HG03060 (cell line): ENCODE measurements at regions not wholly inside any gene's neighbourhood (a gene's known extent, or its start where the extent isn't known, plus 50 kb on each side); places are given as distances from the start of the nearest gene placed in this dataset.

Experiments
- ATAC-seq: cut with Tn5 transposase; IDR thresholded peaks from one replicate; pipeline ENCODE4 v1.9.1; 2021; ENCODE audit warnings: low read depth, moderate number of reproducible peaks; ENCODE audit not compliant: unreplicated experiment

GRCh38 chr14:89635615-89636014, 218.6 kb upstream of the FOXN3 start:
- no peak for ATAC-seq

DNA sequence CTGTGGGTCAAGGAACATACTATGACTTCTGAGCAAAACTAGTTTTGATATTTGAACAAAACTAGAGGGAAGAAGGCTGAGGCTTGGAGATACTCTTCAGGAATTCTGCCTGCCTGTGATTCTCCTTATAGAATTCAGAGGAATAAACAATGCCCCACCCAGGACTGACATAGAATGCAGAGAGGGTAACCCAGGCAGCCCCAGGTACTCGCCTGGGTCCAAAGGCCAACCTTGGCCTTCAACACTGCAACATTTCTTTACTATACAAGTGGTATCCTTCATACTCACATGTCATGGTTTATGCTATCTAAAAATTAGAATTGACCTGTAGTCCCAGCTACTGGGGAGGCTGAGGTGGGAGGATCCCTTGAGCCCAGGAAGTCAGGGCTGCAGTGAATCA, 217.0 kb upstream of the FOXN3 start:
- ATAC-seq: no peak

DNA sequence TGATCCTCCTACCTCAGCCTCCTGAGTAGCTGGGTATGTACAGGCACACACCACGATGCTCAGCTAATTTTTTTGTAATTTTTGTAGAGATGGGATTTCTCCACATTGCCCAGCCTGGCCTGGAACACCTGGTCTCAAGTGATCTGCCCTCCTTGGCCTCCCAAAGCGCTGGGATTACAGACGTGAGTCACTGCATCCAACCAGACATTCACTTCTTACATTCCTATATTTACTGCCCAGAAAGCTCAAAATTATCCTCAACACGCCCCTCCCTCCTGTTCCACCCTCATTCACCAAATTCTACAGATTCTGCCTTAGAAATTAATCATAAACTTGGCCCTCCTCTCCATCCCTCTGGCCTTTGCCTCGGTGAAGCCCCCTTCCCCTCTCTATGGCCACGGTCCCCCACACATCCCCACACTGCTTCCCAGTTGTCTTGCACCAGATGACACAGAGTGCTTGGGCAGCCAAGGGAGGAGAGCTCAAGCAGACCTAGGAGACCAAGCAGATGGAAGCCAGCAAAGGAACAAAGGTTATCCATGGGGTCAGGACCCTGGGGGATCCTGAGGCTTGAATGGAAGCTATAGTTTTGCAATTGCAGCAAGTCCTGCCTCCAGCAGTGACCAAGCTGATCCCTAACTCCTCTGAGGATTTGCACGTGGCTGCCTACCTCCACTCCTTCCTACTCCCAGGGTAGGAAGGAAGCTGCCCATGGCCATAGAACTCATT, 213.2 kb upstream of the FOXN3 start:
- no peak for ATAC-seq

- no peak for ATAC-seq
Observed at GRCh38 chr14:89629383-89629782, 212.3 kb upstream of the FOXN3 start.

DNA sequence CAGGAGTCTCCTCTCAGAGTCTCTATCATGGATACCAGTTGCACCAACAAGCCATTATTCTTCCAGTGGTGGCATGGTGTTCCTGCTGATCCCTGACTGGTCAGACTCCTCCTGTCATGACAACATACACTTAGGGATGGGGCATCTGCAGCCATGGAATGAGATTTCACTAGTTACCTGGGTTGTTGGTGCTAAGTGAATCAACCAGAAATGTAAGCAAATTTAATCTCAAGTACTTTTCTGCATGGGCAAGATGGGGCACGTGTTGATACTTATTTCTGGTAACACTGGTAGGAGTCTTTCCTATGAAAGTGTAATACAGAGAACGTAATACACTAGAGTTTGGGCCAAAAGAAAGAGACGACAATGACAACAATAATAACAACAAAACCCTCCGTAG, 211.5 kb upstream of the FOXN3 start:
- ATAC-seq: no peak

DNA sequence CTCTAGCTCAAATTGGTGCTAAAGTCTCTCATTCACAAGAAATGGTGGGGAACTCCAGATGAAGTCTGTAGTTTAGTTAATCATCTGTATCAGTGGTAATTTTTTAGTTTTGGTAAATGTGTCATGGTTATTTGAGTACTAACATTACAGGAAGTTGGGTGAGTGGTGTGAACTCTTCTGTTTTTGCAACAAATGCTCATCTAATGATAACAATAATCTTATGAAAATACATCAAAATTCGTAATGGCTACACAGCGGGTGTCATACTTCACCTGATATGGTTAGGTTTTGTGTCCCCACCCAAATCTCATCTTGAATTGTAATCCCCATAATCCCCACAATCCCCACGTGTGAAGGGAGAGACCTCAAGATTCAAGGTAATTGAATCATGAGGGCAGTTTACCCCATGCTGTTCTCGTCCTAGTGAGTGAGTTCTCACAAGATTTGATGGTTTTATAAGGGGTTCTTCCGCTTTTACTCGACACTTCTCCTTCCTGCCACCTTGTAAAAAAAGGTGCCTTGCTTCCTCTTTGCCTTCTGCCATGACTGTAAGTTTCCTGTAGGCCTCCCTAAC, 209.3 kb upstream of the FOXN3 start:
- no peak for ATAC-seq

- ATAC-seq: no peak
Observed at GRCh38 chr14:89625731-89626232, 208.7 kb upstream of the FOXN3 start.

- no peak for ATAC-seq
Observed at GRCh38 chr14:89625244-89625713, 208.2 kb upstream of the FOXN3 start.

DNA sequence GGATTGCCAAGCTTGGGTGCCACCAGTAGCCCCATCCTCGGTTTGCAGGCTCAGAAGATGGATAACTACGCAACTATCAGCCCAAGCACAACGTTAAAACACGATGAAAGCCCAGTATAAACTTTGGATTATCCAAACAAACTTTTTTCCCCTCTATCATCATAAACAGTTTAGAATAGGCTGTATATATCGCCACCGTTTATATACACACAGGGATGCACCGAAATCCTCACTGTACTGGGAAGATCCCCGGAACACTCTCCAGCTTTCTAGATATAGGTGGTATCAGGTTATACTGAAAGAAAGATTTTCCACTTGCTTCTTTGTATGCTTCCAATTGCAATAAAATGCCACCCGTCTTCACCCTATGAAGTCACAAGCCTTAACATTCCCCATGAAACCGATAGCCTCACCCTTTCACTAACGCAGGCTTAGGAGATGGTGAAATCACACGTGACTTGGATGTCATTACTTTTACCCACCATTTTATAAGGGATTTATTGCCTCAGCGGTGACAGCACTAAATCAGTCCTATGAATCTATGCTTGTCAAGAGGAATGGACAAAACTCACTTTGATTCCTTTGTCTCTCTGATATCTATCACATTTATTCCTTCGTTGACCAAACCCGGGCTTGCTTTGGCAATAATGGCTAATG, 207.6 kb upstream of the FOXN3 start:
- ATAC-seq: no peak

DNA sequence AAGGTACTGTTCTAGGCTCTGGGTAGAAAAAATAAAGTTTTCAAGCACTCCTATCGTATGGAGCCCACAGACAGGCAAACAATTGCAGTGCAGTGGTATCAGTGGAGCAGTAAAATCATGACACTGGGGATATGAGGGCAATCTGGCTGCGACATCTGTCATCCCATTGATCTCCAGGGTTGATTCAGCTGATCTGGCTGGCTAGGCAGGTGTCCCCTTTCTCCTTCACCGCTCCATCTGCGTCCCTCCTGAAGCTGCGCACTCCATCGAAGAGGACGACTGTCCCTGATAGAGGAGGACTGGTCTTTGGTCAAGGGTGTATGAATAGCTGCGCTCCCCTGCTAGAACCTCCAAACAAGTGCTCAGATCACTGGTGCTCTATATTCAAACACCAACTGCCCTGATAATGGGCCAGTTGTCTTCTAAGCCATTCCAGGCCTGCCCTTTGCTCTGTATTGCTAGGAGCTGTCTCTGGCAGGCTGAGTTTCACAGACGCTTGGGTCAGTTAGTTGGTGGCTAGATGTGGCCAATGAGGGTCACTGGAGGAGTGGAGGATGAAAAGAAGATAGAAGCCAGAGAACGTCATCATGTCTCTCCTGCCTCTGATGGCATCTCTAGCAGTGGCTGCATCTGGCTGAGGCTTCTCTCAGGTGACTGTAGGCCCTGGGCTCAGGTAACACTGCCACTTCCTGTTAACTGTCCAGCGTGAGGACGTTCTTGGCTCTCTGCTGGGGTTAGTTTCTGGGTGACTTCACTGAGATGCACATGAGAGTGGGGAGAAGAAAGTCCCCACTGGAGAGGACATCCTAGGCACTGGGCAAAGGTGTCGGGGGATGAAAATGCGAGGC, 205.0 kb upstream of the FOXN3 start:
- no peak for ATAC-seq

DNA sequence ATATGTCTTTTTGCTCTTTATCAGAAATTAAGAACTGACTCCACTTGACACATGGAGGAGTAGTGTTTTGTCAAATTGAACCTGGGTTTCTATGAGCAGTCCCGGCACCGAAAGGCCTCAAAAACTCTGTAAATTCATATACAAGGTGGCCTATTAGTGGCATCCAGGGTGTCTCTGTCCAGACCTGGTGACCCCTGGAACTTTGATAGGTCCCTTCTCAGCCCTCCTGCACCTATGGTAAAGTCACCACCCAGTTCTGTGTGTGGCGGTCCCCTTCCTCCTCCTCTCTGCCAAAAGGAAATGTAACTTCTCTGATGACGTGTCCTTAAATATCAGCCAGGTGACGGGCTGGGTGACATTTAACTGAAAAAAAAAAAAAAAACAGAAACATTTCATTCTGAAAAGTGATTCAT, 204.0 kb upstream of the FOXN3 start:
- ATAC-seq: no peak

DNA sequence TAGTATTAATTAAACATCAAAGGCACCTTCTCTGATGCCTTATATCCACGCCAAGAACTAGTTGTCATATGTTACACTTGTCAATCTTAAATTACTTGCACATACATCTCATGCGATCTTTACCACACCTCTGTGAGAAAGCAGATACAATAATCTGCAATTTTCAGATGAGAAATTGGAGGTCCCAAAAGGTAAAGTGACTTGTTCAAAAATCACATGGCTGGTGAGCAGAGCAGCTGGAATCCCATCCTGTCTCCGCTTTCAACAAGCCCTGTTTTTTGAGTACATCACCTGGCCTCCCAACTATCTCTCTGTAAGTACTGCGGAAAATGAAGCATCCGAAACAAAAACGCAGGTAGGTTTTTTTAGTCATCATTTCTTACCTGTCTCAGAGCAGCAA, 203.4 kb upstream of the FOXN3 start:
- no peak for ATAC-seq

- ATAC-seq: no peak
Observed at GRCh38 chr14:89619596-89619995, 202.6 kb upstream of the FOXN3 start.

- no peak for ATAC-seq
Observed at GRCh38 chr14:89618811-89619551, 201.9 kb upstream of the FOXN3 start.

GRCh38 chr14:89618330-89618708, 201.3 kb upstream of the FOXN3 start:
- no peak for ATAC-seq

- no peak for ATAC-seq
Observed at GRCh38 chr14:89617481-89618329, 200.7 kb upstream of the FOXN3 start.

DNA sequence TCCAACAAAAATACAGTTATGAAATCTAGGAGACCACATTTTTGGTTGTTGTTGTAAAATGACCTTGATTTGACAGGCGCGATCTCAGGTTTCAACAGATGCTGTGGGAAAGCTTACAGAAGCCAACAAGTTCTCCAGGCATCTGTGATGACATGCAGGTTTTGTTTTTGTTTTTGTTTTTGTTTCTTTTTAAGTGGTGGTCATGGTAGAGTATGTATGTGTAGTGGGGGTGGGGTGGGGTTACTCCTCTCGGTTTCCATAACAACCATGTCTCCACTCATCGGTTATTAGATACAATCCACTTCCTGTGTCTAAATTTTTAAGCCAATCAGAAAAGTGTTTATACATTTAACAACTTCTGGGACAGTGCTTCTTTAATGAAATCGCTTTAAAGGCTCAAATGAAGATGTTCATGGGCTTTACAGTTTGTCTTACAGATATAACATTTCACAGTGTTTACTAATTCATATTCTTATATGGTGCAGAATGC, 199.9 kb upstream of the FOXN3 start:
- peak; percentile 27 for ATAC-seq

DNA sequence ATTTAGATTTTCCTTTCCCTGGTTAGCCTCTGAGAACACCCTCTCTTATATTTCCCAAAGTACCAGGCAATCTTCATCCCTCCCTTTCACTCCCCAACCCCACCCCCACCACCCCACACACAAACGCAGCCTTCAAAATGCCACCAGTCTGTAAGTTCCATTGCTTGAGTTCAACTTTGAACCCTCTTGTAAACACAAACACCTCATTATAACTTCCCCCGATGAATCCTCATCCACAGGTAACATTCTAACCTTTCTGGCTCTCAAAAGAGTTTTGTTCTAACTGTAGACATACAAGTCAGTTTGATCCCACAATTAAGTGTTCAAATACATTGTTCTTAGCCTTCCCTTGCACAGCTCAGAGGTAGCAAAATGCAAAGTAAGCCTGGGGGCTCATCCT, 199.4 kb upstream of the FOXN3 start:
- no peak for ATAC-seq

DNA sequence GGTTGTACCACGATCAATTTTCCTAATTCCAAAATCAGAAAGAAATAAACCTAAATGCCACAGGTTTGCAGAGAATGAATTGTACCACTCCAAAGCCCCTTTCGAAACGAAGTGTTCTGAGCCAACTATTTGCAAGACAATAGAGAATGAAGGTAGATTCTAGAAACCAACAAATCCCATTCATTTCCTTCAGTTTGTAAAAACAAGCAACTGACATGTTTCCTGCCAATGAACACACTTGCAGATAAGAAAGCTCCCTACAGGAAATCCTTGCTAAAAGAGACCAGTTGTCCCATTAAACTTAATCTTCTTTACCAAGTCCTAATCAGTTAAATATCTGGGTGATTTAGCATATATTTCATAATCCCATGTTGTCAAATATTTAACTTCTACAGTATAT, 198.4 kb upstream of the FOXN3 start:
- no peak for ATAC-seq
